BJ (cell line): ENCODE measurements at regions not wholly inside any gene's neighbourhood (a gene's known extent, or its start where the extent isn't known, plus 50 kb on each side); places are given as distances from the start of the nearest gene placed in this dataset.
"Not testable (repeated sequence)": the region's sequence is repeated elsewhere in the genome, so short reads cannot be mapped to it uniquely, and the experiment has no call there.

Experiments used
- CTCF ChIA-PET: fragments of 350-600 bp; formaldehyde crosslinking; extraction: SDS; loops from one replicate; lab custom pipeline; 2021; ENCODE audit warnings: antibody characterized with exemption, inconsistent platforms; lab: Yijun Ruan, JAX
- POLR2A ChIA-PET: fragments of 300-600 bp; sonication (Branson Sonifier 250); formaldehyde crosslinking; extraction: SDS; loops from one replicate; lab custom pipeline; 2021; ENCODE audit warnings: antibody characterized with exemption; lab: Charles Lee
- DNase-seq: peaks from one replicate; pipeline ENCODE4 v3.0.0-alpha.2; 2011; ENCODE audit warnings: low read depth
- H3K27me3 ChIP-seq: 2 replicates; pipeline ENCODE4 v1.6.0; 2011; ENCODE audit warnings: low read length; ENCODE audit not compliant: control insufficient read depth, insufficient read depth
- H3K36me3 ChIP-seq: 2 replicates; pipeline ENCODE4 v1.5.1; 2011; ENCODE audit warnings: low read length; ENCODE audit not compliant: control insufficient read depth, insufficient read depth
- H3K4me3 ChIP-seq: 2 replicates; pipeline ENCODE4 v1.5.1; 2011; ENCODE audit warnings: low read depth, mild to moderate bottlenecking, control low read depth, low read length
- CTCF ChIP-seq: IDR thresholded peaks from 2 replicates; pipeline ENCODE4 v1.5.1; 2011; ENCODE audit warnings: low read depth, mild to moderate bottlenecking, control low read depth, inconsistent platforms, low read length, moderate library complexity; ENCODE audit not compliant: insufficient read depth

- H3K4me3 ChIP-seq, H3K36me3 ChIP-seq, CTCF ChIA-PET, DNase-seq, POLR2A ChIA-PET, H3K27me3 ChIP-seq: not testable (repeated sequence)
Measured at GRCh38 chr14:27817746-27818430, 948.7 kb upstream of the FOXG1 start.

DNA sequence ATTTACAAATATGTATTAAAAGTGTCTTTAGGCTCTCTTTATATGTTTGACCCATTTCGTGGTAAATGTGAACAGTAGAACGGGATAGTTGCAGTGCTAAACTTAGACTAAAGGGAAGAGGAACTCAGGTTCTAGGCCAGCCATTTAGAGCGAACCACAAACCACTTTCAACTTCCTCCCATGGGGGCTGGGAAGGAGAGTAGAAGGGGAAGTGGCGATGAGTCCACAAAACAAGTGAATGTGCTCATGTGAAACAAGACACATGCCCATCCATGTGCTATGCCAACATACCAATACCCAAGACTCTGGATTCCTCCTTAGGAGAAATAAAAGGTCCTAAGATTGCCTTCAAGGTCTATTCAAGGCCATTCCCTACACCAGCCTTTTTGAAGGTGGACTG is 940.4 kb upstream of the FOXG1 start:
- DNase-seq, CTCF ChIA-PET, H3K36me3 ChIP-seq, H3K4me3 ChIP-seq, H3K27me3 ChIP-seq, POLR2A ChIA-PET: not testable (repeated sequence)

- H3K27me3 ChIP-seq, POLR2A ChIA-PET, H3K36me3 ChIP-seq, CTCF ChIA-PET, H3K4me3 ChIP-seq, DNase-seq: not testable (repeated sequence)
Measured at GRCh38 chr14:27831978-27832377, 934.6 kb upstream of the FOXG1 start.

- H3K36me3 ChIP-seq, H3K27me3 ChIP-seq, H3K4me3 ChIP-seq, POLR2A ChIA-PET, CTCF ChIA-PET, DNase-seq: not testable (repeated sequence)
Measured at GRCh38 chr14:27833001-27833400, 933.6 kb upstream of the FOXG1 start.

- Histone ChIP-seq H3K27me3 (no peaks in the 10 kb centered on the region), H3K36me3 (no peaks in the 10 kb centered on the region), H3K4me3 (no peak overlapping the region)
- ChIA-PET POLR2A (no interaction called here), CTCF (no interaction called here)
- DNase-seq: no peak
- TF ChIP-seq CTCF: no peak
Measured at GRCh38 chr14:27836386-27836785, 930.2 kb upstream of the FOXG1 start.

GRCh38 chr14:27845241-27845850 is 921.2 kb upstream of the FOXG1 start:
- no peak overlapping the region for H3K4me3 ChIP-seq
- no peaks in the 10 kb centered on the region for H3K36me3 ChIP-seq
- POLR2A ChIA-PET: no interaction called here
- no peaks in the 10 kb centered on the region for H3K27me3 ChIP-seq
- TF ChIP-seq CTCF: no peak
- CTCF ChIA-PET: no interaction called here
- no peak for DNase-seq

DNA sequence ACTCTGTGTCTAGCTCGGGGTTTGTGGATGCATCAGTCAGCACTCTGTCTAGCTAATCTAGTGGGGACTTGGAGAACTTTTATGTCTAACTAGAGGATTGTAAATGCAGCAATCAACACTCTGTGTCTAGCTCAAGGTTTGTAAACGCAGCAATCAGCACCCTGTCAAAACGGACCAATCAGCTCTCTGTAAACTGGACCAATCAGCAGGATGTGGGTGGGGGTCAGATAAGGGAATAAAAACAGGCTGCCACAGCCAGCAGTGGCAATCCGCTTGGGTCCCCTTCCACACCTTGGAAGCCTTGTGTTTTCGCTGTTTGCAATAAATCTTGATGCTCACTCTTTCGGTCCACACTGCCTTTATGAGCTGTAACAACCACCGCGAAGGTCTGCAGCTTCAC is 920.7 kb upstream of the FOXG1 start:
- no peaks in the 10 kb centered on the region for H3K27me3 ChIP-seq
- ChIA-PET CTCF (no interaction called here), POLR2A (no interaction called here)
- H3K36me3 ChIP-seq: no peaks in the 10 kb centered on the region
- DNase-seq: no peak
- no peak for TF ChIP-seq CTCF
- H3K4me3 ChIP-seq: no peak overlapping the region

- DNase-seq, CTCF ChIA-PET, H3K27me3 ChIP-seq, POLR2A ChIA-PET, H3K4me3 ChIP-seq, H3K36me3 ChIP-seq: not testable (repeated sequence)
Measured at GRCh38 chr14:27847480-27847879, 919.1 kb upstream of the FOXG1 start.

DNA sequence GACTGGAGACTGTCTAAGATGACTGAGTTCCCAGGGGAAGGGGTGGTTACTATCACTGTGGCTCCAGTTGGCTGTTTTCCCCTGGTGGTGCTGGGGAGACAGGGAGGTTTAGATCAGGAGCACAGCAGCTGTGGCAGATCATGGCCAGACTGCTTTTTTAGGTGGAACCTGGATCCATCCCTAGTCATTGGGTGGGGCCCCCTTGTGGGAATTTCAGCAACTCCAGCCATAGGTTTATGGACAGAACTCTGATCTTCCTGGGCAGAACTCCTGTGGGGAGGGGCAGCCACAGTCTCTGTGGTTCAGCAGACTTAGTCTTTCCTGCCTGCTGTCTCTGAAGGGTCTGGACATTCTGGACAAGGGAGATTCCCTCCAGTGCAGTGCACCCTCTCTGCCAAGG is 917.4 kb upstream of the FOXG1 start:
- H3K27me3 ChIP-seq, POLR2A ChIA-PET, CTCF ChIA-PET, H3K36me3 ChIP-seq, H3K4me3 ChIP-seq, DNase-seq: not testable (repeated sequence)
